HG03442 (cell line): ENCODE measurements at regions not wholly inside any gene's neighbourhood (a gene's known extent, or its start where the extent isn't known, plus 50 kb on each side); places are given as distances from the start of the nearest gene placed in this dataset.
"Not testable (repeated sequence)": the region's sequence is repeated elsewhere in the genome, so short reads cannot be mapped to it uniquely, and the experiment has no call there.

Experiments
- ATAC-seq: cut with Tn5 transposase; IDR thresholded peaks from one replicate; pipeline ENCODE4 v1.9.1; 2021; ENCODE audit warnings: mild to moderate bottlenecking, moderate library complexity; ENCODE audit not compliant: unreplicated experiment

DNA sequence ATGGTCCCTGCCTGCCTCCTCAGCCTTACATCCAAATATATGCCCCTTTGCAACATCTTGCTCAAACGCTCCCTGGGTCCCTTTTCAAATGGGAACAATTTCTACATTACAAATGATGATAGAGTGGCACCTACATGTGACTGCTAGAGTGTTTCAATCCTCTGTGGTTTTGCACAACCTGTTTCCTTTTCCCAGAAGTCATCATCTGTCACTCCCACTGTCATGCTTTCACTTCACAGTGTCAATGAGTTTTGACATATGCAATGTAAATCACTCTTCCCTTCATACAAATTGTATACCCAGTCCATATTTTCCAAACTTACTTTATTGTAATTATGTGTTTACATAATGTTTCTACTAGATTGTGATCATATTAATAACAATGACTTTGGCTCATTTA lies 887.3 kb downstream of the TDRD15 start:
- ATAC-seq: no peak

DNA sequence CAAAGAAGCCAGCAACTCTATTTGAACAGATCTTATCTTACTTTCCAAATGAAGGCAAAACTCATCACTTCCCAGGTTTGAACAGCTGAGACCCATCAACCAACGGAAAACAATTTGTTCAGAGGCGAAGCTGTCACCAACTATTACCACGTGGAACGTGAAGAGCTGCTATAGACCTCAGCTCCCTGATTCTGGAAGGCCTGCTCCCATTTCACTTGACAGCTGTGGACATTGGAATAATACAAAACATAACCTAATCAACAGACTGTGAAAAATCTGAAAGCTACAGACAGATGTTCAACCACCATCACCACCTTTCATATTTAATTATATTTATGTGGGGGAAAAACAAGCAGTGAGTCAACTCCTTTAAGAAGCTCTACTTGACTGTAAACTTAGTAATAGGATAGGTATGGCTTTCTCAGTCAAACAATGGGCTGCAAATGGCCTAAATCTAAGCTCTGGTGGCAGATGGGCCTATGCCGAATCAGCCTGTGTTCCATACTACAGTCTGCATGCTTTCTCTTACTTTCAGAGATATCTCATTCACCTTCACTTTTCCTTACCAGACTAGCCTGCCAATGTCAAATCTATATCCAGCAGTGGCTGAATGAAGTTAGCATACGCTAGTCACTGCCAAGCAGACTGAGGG lies 896.4 kb downstream of the TDRD15 start:
- ATAC-seq: no peak

GRCh38 chr2:22027345-22028005 lies 903.7 kb downstream of the TDRD15 start:
- no peak for ATAC-seq

- ATAC-seq: no peak
These were observed 911.6 kb downstream of the TDRD15 start for GRCh38 chr2:22035361-22035830.

- ATAC-seq: no peak
These were observed 913.5 kb downstream of the TDRD15 start for GRCh38 chr2:22037274-22037673.

- ATAC-seq: no peak
These were observed 920.0 kb downstream of the TDRD15 start for GRCh38 chr2:22043784-22044183.

- ATAC-seq: no peak
These were observed 932.2 kb downstream of the TDRD15 start for GRCh38 chr2:22055784-22056620.

DNA sequence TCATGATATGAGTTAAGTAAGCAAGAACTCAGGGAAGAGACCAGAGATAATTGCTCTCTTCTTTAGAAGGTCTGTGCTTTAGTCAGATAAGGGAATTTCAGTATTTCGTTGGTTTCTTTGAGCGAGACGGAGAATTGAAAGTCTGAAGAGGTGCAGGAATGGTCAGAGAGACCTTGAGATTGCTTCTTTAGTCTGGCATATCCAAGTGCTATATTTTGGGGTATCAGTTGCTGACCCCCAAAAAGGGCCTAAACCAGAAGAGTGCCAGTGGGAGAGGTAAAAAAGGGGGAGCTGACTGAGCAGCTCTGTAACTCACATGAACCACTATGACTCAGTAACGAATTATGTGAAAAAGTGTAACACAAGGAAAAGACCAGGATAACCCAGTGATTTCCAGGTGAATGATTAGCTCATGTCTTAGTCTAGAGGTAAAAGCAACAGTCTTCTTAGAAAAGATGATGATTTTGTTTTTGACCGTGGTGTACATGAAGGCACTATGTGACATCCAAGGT lies 932.9 kb downstream of the TDRD15 start:
- ATAC-seq: no peak

DNA sequence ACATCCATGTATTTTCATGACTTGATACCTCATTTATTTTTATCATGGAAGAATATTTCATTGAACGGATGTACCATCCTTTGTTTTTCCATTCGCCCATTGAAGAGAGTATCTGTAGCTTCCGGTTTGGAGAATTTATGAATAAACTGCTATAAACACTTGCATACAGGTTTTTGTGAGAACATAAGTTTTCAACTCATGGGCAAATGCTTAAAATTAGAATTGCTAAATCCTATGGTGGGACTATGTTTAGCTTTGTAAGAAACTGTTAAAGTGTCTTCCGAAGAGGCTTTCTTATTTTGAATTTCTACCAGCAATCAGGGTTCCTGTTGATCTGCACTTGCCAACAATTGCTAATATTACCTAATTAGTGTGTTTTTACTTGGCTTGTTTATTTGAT lies 938.9 kb downstream of the TDRD15 start:
- no peak for ATAC-seq

- ATAC-seq: no peak
These were observed 952.7 kb downstream of the TDRD15 start for GRCh38 chr2:22076454-22076853.

DNA sequence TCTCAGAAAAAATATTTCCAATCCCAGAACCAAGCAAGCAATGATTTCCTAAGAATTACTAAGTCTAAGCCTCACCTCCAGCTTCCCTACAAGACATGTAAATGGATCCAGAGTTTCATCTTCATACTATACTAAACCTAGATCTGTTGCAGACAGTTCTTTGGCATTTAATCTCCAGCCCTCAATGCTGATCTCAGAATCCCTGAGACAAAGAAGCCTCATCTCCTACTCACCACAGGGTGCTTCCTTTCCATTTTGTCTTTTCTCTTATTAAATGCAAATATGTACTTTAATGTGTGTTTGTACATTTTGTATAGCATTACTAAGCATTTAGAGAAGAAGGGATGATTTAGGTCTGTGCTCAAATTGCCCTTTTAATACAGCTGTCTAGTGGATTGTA lies 954.9 kb downstream of the TDRD15 start:
- no peak for ATAC-seq

DNA sequence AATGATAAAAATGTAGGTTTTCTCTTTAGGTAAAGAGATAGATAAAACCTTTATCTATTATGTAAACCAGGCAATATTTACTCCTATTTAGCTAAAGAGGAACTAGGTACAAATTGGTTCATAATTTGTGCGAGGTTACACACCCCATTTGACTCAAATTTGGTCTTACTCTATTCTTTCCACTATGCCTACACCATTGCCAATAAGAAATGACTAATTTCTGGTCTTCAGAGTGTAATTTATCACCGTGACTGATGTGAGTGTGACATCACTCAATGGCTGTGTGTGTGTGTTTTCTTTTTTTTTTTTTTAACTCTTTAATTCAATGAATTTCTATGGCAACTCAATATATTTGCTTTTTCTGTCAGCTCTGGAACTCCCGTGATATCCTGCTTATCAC lies 955.8 kb downstream of the TDRD15 start:
- no peak for ATAC-seq

GRCh38 chr2:22086726-22087125 lies 963.0 kb downstream of the TDRD15 start:
- no peak for ATAC-seq

DNA sequence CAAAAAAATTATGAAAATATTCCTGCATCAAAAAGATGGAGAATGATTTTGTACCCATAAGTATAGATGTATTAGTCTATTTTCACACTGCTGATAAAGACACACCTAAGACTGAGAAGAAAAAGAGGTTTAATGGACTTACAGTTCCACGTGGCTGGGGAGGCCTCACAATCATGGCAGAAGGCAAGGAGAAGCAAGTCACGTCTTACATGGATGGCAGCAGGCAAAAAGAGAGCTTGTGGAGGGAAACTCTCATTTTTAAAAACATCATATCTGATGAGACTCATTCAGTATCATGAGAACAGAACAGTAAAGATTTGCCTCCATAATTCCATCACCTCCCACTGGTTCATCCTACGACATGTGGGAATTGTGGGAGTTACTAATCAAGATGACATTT lies 979.8 kb downstream of the TDRD15 start:
- not testable (repeated sequence) for ATAC-seq

DNA sequence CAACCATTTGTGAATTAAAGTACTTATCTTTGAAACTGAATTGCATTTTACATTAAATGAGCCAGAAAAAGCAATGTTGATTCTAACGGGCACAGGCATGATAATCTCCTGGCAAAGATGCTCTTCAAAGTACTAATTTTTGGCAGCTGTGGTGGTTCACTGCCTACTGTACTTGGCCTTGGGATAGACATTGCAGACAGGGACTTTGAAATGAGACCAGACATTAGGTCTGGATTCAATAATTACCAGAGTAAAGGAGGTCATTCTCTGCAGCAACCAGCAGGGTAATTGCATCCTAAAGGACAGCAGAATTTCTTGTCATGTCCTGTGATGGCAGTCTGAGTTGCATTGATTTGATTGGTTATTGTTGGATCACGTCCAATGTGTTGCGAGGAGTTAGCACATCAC lies 986.5 kb downstream of the TDRD15 start:
- no peak for ATAC-seq

- no peak for ATAC-seq
These were observed 1000.2 kb downstream of the TDRD15 start for GRCh38 chr2:22124003-22124402.

GRCh38 chr2:22126106-22126505 lies 1002.3 kb downstream of the TDRD15 start:
- ATAC-seq: no peak

- ATAC-seq: no peak
These were observed 1003.2 kb downstream of the TDRD15 start for GRCh38 chr2:22126978-22127377.

DNA sequence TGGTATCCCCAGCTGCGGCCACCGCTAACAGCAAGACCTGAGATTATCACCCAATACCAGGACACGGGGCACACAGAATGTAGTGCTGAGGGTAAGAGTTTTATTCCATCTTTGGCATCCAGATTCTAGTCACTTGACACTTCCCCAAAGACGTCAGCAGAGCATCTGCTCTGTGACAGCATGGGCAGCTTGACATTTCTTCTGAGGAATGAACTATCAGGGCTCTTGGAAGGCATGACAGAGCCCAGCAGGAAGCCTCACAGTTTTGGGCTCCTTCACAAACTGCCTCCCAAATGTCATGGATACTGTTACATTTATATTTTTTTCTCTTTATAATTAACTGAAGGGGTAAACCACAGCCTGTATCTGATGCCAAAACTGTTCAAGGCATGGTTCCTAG lies 1010.7 kb downstream of the TDRD15 start:
- ATAC-seq: no peak

DNA sequence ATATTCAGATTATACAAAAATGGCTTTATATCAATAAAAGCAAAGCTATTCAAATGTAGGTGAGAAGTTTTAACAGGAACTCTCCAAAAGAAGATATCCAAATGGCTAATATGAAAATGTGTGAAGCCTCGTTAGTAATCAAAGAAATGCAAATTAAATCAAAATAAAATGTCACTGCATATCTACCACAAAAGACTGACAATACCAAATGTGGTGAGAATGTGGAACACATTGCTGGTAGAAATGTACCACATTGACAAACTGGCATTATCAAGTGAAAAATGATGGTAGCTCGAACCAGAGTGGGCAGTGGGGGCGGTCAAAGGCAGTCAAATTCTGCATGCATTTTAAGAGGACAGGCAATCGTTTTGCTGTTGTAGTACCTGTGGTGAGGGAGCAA lies 1012.7 kb downstream of the TDRD15 start:
- no peak for ATAC-seq

GRCh38 chr2:22143840-22144239 lies 1020.1 kb downstream of the TDRD15 start:
- no peak for ATAC-seq
